Ascending aorta (tissue), 2 donors: ENCODE measurements at regions not wholly inside any gene's neighbourhood (a gene's known extent, or its start where the extent isn't known, plus 50 kb on each side); places are given as distances from the start of the nearest gene placed in this dataset.
"Not testable (repeated sequence)": the region's sequence is repeated elsewhere in the genome, so short reads cannot be mapped to it uniquely, and the experiment has no call there.

ENCODE experiments used
- DNase-seq, 2 donors: peaks; one replicate each; pipeline ENCODE4 v3.0.0-alpha.2; 2019; ENCODE audit warnings: low spot score in 2 of 2
- H3K27ac ChIP-seq, 2 donors: fragments of 200-600 bp; sonication (generic); one replicate each; pipeline ENCODE4 v1.5.1; 2016 to 2017; ENCODE audit warnings: mild to moderate bottlenecking in 1 of 2
- H3K27me3 ChIP-seq: fragments of 200-600 bp; sonication (generic); one replicate; pipeline ENCODE4 v1.5.1; 2017
- H3K36me3 ChIP-seq, 2 donors: fragments of 200-600 bp; sonication (generic); one replicate each; pipeline ENCODE4 v1.5.1; 2016
- H3K4me1 ChIP-seq, 2 donors: fragments of 200-600 bp; sonication (generic); one replicate each; pipeline ENCODE4 v1.5.1; 2016 to 2017; ENCODE audit warnings: mild to moderate bottlenecking in 1 of 2
- H3K4me3 ChIP-seq, 2 donors: fragments of 200-600 bp; sonication (generic); one replicate each; pipeline ENCODE4 v1.5.1; 2016 to 2017; ENCODE audit warnings: mild to moderate bottlenecking in 1 of 2
- H3K9me3 ChIP-seq, 2 donors: fragments of 200-600 bp; sonication (generic); one replicate each; pipeline ENCODE4 v1.5.1; 2016
- intact Hi-C: fragments of 100-400 bp; cut with DNase I; formaldehyde crosslinking; loops from one replicate; pipeline ENCODE4 v1.15.1; 2023
- TF ChIP-seq, protein P1 (sequence below), 3 experiments: fragments of 200-600 bp in 2 of 3; fragments of 450-650 bp in 1 of 3; sonication (generic) in 2 of 3; IDR thresholded peaks; one replicate each; pipeline ENCODE4 v1.5.1; 2016 to 2019; ENCODE audit warnings: antibody characterized with exemption in 3 of 3, mild to moderate bottlenecking in 1 of 3, moderate library complexity in 1 of 3

DNA sequence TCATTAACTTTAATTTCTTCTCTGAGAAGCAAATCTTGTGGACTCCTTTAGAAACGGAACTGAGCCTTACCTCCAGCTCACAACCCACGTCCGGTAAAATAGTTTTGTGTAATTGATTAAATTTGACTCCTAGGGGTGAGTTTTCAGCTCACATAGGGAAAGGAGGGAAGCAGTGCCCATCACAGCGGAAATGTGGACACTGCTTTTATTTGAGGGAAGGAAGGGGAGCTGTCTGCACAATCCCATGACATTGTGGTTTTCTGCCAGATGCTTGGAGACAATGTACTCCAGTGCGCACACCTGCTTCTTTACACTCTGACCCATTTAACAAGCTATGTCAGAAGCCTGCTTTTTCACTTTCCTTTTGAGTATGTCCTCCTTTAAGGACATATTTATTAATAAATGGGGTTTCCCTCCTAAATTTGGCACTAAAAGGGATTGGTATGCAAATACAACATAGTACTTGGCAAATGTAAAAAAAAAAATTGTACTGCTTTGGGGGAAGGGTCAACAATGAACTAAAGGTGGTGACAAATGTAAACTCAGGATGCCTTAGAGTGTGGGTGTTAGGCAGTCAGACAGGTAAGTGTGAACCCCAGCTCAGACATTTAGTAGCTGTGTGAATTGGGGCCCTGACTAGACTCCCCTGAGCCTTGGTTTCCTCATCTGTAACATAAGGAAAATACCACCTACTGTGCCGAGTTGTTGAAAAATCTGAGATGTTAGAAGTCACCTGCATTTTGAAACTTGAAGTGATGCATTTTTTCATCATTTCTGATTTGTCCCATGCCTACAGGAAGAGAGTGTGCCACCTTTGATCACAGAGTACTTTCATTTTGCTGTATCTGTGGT is 90.2 kb upstream of the KLF6 start:
- TF ChIP-seq, protein P1, sequence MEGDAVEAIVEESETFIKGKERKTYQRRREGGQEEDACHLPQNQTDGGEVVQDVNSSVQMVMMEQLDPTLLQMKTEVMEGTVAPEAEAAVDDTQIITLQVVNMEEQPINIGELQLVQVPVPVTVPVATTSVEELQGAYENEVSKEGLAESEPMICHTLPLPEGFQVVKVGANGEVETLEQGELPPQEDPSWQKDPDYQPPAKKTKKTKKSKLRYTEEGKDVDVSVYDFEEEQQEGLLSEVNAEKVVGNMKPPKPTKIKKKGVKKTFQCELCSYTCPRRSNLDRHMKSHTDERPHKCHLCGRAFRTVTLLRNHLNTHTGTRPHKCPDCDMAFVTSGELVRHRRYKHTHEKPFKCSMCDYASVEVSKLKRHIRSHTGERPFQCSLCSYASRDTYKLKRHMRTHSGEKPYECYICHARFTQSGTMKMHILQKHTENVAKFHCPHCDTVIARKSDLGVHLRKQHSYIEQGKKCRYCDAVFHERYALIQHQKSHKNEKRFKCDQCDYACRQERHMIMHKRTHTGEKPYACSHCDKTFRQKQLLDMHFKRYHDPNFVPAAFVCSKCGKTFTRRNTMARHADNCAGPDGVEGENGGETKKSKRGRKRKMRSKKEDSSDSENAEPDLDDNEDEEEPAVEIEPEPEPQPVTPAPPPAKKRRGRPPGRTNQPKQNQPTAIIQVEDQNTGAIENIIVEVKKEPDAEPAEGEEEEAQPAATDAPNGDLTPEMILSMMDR (IDR thresholded peaks at IDR 0.05), result no peak
- Histone ChIP-seq H3K36me3 (no peaks in the 10 kb centered on the region), H3K4me3 (no peak overlapping the region), H3K27ac (peak overlapping the region; percentile 10 to 15), H3K9me3 (no peaks in the 10 kb centered on the region), H3K27me3 (no peaks in the 10 kb centered on the region), H3K4me1 (peaks cover 0 to 9% of the 10 kb centered on the region in 2 donors)
- intact Hi-C loops, result no loop called here
- DNase-seq, result no peak

DNA sequence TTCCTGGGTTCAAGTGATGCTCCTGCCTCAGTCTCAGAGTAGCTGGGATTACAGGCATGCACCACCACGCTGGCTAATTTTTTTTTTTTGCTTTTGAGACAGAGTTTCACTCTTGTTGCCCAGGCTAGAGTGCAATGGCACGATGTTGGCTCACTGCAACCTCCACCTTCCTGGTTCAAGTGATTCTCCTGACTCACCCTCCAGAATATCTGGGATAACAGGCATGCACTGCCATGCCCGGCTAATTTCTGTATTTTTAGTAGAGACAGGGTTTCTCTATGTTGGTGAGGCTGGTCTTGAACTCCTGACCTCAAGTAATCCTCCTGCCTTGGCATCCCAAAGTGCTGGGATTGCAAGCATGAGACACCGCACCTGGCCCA is 89.6 kb upstream of the KLF6 start:
- H3K4me3 ChIP-seq, H3K9me3 ChIP-seq, intact Hi-C loops, DNase-seq, H3K4me1 ChIP-seq, H3K27me3 ChIP-seq, H3K36me3 ChIP-seq: not testable (repeated sequence)
- peak overlapping the region; percentile 10 to 15 for H3K27ac ChIP-seq

DNA sequence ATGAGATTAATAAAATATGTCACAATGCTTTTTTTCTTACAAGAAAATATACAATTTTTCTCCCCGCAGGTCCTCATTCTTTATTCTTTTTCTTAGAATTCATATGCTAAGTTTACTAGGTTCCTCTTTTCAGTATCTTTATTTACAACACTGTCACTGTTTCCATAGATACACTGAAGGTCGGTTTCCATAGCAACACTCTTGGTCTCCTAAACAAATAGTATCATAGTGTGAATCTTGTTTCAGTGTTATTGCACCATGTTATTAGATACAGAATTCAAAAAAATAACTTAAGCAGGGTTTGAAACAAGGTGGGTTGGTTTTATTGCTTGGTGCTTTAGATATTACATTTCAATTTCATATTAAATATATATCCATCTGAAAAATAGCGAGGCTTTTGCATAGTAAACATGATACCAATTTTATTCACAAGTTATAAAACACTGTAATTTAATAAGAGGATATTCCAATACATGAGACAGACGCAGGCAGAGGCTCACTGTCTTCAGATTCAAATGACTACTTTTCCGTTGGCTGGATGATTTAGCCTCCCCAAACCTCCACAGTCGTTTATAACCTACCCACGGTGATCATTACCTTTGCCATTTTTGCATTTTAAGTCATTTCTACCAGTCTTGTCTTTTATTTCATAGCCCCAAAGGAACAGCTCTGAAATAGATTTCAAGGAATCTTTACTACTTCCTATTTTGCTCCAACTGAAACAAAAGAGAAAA is 88.9 kb upstream of the KLF6 start:
- no peaks in the 10 kb centered on the region for H3K36me3 ChIP-seq
- DNase-seq, result no peak
- H3K4me3 ChIP-seq, result no peak overlapping the region
- H3K27me3 ChIP-seq, result no peaks in the 10 kb centered on the region
- intact Hi-C loops, result no loop called here
- peak overlapping the region; percentile 10 to 15 for H3K27ac ChIP-seq
- TF ChIP-seq, protein P1 (IDR thresholded peaks at IDR 0.05), result no peak
- H3K4me1 ChIP-seq, result peaks cover 0 to 9% of the 10 kb centered on the region in 2 donors
- no peaks in the 10 kb centered on the region for H3K9me3 ChIP-seq

DNA sequence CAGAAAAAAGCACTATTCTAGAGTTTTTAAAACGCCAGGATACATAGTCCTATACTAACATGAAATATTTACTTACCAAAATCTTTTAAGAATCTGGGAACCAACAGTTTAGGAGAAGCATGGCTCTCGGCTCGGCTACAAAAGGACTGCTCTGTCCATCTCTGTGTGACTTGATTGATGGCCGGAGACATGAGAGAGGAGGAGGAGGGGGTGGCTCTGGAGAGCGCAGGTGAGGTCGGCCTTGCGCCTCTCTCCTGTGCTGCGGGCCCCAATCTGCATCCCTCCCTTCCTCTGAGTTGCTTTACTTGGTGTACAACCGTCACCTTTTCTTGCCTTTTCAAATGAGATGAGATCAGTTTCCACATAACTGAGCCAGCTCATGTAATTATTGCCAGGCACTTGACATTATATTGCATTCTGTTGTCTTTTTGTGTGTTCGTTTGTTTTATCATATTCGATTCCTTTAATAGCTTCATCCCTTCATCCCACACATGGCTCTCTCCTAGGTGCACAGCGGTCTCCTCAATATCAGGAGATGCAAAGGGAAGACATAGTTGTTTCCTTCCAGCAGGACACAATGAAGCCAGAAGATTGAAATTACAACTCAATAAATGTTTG is 87.8 kb upstream of the KLF6 start:
- intact Hi-C loops, result no loop called here
- TF ChIP-seq, protein P1 (IDR thresholded peaks at IDR 0.05), result no peak
- no peak overlapping the region for H3K4me3 ChIP-seq
- peaks cover 0 to 9% of the 10 kb centered on the region in 2 donors for H3K4me1 ChIP-seq
- H3K36me3 ChIP-seq, result no peaks in the 10 kb centered on the region
- H3K27me3 ChIP-seq, result no peaks in the 10 kb centered on the region
- H3K9me3 ChIP-seq, result no peaks in the 10 kb centered on the region
- no peak overlapping the region for H3K27ac ChIP-seq
- no peak for DNase-seq

DNA sequence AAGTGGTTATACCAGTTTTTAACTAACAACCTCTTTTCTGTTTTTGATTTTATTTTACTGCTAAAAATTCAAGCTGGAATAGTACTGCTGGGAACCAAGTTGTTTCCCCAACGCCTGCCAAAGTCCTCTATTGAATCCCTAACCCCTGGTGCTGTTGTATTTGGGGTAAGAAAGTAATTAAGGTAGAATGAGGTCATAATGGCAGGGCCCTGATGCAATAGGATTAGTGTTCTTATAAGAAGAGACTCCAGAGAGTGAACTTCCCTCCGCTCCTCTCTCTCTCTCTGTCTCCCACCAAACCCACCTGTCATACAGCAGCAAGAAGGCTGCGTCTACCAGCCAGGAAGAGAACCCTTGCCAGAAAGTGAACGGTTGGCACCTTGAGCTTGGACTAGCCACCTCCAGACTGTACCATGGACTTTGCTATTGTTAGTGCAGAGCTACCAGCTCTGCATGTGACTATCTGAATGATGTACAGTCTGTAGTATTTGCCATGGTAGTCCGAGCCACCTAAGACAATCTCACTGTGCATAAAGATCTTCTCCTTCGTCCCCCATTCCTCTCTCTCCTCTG is 86.5 kb upstream of the KLF6 start:
- H3K4me3 ChIP-seq, result no peak overlapping the region
- peaks cover 0 to 3% of the 10 kb centered on the region in 2 donors for H3K4me1 ChIP-seq
- H3K27ac ChIP-seq, result no peak overlapping the region
- TF ChIP-seq, protein P1 (IDR thresholded peaks at IDR 0.05), result no peak
- DNase-seq, result no peak
- intact Hi-C loops, result no loop called here
- no peaks in the 10 kb centered on the region for H3K9me3 ChIP-seq
- H3K27me3 ChIP-seq, result no peaks in the 10 kb centered on the region
- no peaks in the 10 kb centered on the region for H3K36me3 ChIP-seq
